HUES6 (cell line): ENCODE measurements at regions not wholly inside any gene's neighbourhood (a gene's known extent, or its start where the extent isn't known, plus 50 kb on each side); places are given as distances from the start of the nearest gene placed in this dataset.

ENCODE experiments used
- H3K27ac ChIP-seq: 2 replicates; pipeline ENCODE4 v1.7.0; 2013; ENCODE audit warnings: low read depth, mild to moderate bottlenecking, low read length, inconsistent platforms
- H3K27me3 ChIP-seq: 2 replicates; pipeline ENCODE4 v1.6.1; 2013; ENCODE audit warnings: low read length; ENCODE audit not compliant: control insufficient read depth, insufficient read depth
- H3K36me3 ChIP-seq: 2 replicates; pipeline ENCODE4 v1.6.1; 2013; ENCODE audit warnings: low read length; ENCODE audit not compliant: control insufficient read depth, insufficient read depth
- H3K4me1 ChIP-seq: 2 replicates; pipeline ENCODE4 v1.6.1; 2013; ENCODE audit warnings: low read length; ENCODE audit not compliant: control insufficient read depth, insufficient read depth
- H3K4me3 ChIP-seq: 2 replicates; pipeline ENCODE4 v1.5.1; 2013; ENCODE audit warnings: low read depth, low read length
- H3K9ac ChIP-seq: one replicate; pipeline ENCODE4 v1.6.1; 2013; ENCODE audit warnings: mild to moderate bottlenecking, low read length
- H3K9me3 ChIP-seq: 2 replicates; pipeline ENCODE4 v1.6.1; 2013; ENCODE audit warnings: low read depth, low read length; ENCODE audit not compliant: control insufficient read depth, insufficient read depth

DNA sequence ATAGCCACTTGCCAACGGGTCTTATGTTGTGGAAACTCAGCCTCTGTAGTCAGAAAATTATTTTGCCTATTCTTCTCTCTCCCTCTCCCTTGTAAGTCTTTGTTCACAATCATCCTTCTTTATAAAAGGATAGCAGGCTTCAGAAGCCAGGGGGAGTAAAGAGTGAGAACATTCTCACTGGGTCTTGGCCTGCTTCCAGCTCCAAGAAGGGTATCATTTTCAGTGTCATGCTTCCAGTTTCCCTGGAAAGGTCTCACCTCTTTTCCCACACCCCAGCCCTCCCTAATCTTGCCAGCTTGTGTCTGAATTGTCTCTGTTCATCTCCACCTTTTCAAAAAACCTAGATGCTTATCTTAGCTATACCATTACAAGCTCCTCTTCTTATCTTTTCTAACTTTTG, 346.2 kb upstream of the LRRC7 start:
- H3K27me3 ChIP-seq: no peaks in the 10 kb centered on the region
- H3K9ac ChIP-seq: no peak overlapping the region
- no peaks in the 10 kb centered on the region for H3K36me3 ChIP-seq
- H3K4me1 ChIP-seq: no peaks in the 10 kb centered on the region
- no peaks in the 10 kb centered on the region for H3K9me3 ChIP-seq
- no peak overlapping the region for H3K27ac ChIP-seq
- no peak overlapping the region for H3K4me3 ChIP-seq

DNA sequence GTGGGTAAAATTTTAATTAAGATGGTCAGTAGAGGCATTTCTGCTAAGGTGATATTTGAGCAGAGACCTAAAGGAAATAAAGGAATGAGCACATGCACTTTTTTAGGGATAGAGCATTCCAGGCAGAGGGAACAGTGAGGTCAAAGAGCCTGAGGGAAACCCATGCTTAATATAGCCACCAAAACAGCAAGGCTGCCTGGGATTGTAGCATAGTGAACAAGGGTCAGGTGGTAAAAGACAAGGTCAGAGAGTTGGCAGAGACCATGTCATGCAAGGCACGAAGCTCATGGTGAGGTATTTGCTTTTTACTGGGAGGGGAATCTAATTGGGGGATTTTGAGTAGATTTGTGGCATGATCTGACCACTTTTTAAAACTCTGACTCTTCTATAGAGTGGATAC, 344.6 kb upstream of the LRRC7 start:
- Histone ChIP-seq H3K4me3 (no peak overlapping the region), H3K36me3 (no peaks in the 10 kb centered on the region), H3K27me3 (no peaks in the 10 kb centered on the region), H3K9ac (no peak overlapping the region), H3K4me1 (no peaks in the 10 kb centered on the region), H3K27ac (no peak overlapping the region), H3K9me3 (no peaks in the 10 kb centered on the region)

DNA sequence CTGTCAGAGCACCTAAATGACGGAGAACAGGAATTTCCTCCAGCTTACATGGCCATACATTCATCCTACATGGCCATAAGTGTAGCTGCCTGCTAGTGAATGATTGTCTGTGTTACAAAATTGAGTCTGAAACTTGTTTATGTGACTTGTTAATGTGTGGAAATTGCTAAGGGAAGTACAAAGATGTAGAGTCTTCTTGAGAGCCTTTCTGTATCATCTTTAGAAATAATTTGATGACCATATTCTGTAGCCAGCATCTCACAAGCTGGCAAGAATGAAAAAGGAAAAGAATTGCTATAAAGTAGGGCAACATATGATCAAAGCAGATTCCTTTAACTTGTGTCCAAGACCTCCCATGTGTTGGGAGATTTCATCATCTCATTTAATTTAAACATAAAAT, 339.2 kb upstream of the LRRC7 start:
- H3K27ac ChIP-seq: no peak overlapping the region
- H3K27me3 ChIP-seq: no peaks in the 10 kb centered on the region
- H3K9ac ChIP-seq: no peak overlapping the region
- peaks cover 13% of the 10 kb centered on the region for H3K4me1 ChIP-seq
- no peak overlapping the region for H3K4me3 ChIP-seq
- H3K9me3 ChIP-seq: no peaks in the 10 kb centered on the region
- no peaks in the 10 kb centered on the region for H3K36me3 ChIP-seq

DNA sequence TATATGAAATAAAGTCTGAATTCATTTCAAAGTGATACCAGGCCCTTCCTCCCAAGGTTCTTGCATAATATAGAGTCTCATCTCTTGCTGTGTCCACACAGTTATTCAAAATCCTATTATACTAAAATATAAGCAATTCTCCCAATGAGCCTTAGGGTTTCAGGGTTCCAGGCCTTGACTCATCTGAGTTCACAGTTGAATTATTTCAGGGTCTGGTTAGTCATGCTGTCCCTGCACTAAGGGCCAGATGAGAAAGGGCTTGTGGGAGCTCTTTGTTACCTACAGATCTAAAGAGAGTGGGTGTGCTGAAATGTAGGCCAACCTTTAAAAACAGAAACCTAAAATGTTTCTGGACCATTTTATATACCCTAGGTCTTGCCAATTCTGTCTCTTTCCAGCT, 337.5 kb upstream of the LRRC7 start:
- peaks cover 24% of the 10 kb centered on the region for H3K4me1 ChIP-seq
- no peaks in the 10 kb centered on the region for H3K9me3 ChIP-seq
- H3K36me3 ChIP-seq: no peaks in the 10 kb centered on the region
- H3K9ac ChIP-seq: no peak overlapping the region
- H3K4me3 ChIP-seq: no peak overlapping the region
- H3K27me3 ChIP-seq: no peaks in the 10 kb centered on the region
- no peak overlapping the region for H3K27ac ChIP-seq

DNA sequence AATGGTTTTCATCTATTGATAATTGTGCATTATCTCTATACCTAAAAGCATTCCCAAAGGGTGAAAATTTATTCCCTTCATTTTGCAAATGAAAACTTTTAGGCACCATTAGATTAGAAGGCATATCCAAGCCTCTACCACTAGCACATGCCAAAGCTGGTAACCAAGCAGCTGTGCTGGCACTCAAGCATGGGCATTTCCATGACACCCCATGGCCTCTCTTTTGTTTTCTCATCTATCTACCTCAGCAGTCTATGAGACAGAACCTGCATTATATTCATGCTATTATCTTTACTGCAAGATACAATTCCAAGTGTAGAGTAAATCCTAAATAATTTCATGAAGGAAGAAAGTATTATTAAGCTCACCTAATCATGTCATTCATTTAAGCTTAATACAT, 334.3 kb upstream of the LRRC7 start:
- H3K9ac ChIP-seq: no peak overlapping the region
- H3K4me1 ChIP-seq: peaks cover 24% of the 10 kb centered on the region
- H3K36me3 ChIP-seq: no peaks in the 10 kb centered on the region
- H3K27ac ChIP-seq: no peak overlapping the region
- no peak overlapping the region for H3K4me3 ChIP-seq
- H3K9me3 ChIP-seq: no peaks in the 10 kb centered on the region
- no peaks in the 10 kb centered on the region for H3K27me3 ChIP-seq

DNA sequence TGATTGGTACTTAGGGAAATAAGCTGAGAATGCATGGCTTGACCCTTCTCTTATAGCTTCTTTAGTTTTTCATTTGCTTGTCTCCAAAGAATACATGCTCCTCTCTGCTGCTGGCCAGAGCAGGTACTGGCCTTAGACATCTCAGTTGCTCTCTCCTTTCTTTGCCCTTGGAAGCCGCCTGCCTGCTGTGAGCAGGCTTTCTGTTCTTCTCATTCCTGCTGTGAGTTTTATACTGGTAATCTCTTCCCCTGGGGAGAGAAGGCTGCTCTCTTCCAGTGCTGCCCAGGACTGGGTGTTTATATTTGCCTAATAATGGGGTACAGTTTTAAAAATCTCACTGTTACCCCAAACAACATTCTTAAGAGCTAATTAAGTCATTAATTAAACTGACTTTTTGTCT, 323.5 kb upstream of the LRRC7 start:
- Histone ChIP-seq H3K9me3 (no peaks in the 10 kb centered on the region), H3K27ac (no peak overlapping the region)

DNA sequence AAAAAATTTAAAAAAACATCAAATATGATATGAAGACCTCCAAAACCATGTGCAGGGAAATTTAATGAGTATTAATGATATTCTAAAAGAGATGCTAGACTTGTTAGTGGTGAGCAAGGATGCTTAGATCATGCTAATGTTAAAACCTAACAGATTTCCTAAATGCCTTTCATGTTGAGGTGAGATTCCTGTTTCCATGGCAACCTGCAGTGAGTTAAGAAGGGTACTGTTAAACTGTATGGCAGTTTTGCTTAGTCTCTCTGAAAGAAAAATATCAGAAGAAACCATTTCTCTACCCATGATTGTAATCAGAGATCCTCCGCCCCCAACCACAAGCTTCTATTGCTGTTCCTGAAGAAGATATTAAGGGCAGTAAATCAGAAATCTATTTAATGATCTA, 321.6 kb upstream of the LRRC7 start:
- H3K9me3 ChIP-seq: no peaks in the 10 kb centered on the region
- no peaks in the 10 kb centered on the region for H3K36me3 ChIP-seq
- H3K27ac ChIP-seq: no peak overlapping the region

More for the DNA sequence above, 323.5 kb upstream of the LRRC7 start:
- Histone ChIP-seq H3K4me1 (peaks cover 24% of the 10 kb centered on the region), H3K4me3 (no peak overlapping the region; the same call in 1 of the 2 replicates), H3K27me3 (no peaks in the 10 kb centered on the region; the same call in 1 of the 2 replicates), H3K36me3 (no peaks in the 10 kb centered on the region), H3K9ac (peak overlapping the region; percentile 3)

DNA sequence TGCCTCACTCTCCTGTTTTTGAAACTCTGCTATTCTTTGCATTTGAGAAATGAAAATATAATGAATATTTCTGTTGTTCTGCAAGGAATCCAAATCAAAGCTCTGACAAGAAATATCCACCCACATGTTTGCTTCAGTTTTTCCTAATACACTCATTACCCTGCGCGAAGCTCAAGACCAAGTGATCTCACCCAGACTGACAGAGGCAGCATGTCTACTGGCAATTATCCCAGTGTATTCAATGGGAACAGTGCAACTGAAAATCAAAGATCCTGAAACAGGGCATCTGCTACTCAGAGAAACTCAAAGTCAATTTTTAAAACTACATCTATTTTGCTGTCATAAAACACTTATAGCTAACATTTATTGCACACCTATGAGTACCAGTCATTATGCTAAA, 321.0 kb upstream of the LRRC7 start:
- Histone ChIP-seq H3K9me3 (no peaks in the 10 kb centered on the region), H3K36me3 (no peaks in the 10 kb centered on the region), H3K9ac (no peak overlapping the region), H3K27me3 (no peaks in the 10 kb centered on the region; the same call in 1 of the 2 replicates), H3K27ac (no peak overlapping the region), H3K4me1 (peaks cover 24% of the 10 kb centered on the region), H3K4me3 (no peak overlapping the region)

More for the DNA sequence above, 321.6 kb upstream of the LRRC7 start:
- Histone ChIP-seq H3K4me3 (no peak overlapping the region), H3K4me1 (peaks cover 24% of the 10 kb centered on the region), H3K27me3 (no peaks in the 10 kb centered on the region; the same call in 1 of the 2 replicates), H3K9ac (no peak overlapping the region)

DNA sequence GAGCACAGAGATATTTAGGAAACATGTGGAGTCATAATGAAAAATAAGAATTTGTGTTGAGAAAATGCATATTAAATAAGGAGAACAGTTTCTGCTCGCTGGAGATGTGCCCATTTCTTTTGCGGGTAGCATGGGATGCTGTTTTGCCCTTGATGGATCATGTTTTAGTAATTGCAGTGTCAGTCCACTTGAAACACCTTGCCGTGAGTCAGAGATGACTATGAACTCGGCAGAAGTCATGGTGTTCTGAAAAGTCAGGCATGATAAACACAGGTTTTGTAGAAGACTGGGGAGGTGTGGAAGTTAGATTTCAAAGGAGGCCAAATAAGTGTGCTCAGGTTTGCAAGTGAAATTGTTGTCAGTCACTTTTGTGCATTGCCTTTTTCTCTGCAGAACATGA, 315.0 kb upstream of the LRRC7 start:
- no peaks in the 10 kb centered on the region for H3K9me3 ChIP-seq
- no peak overlapping the region for H3K27ac ChIP-seq
- H3K4me1 ChIP-seq: no peaks in the 10 kb centered on the region
- no peaks in the 10 kb centered on the region for H3K27me3 ChIP-seq
- no peaks in the 10 kb centered on the region for H3K36me3 ChIP-seq
- no peak overlapping the region for H3K9ac ChIP-seq
- no peak overlapping the region for H3K4me3 ChIP-seq

DNA sequence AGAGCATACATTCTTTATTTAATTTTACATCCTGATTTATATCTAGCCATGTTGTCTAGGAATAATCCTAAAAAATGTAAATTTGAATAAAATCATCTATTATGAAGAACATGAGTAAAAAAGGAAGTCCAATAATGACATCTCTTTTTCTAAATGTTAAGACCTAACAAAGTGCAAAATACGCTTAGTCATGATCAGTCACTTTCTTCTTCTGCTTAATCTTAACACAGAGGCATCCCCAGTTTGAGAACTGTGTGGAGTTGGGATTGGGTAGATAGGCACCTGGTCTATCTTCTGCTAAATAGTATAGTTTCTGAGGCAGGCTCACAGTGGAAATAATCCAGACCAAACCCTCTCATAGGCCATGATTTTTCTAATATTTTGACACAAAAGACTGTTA, 311.7 kb upstream of the LRRC7 start:
- no peak overlapping the region for H3K27ac ChIP-seq
- H3K9ac ChIP-seq: no peak overlapping the region
- no peak overlapping the region for H3K4me3 ChIP-seq
- no peaks in the 10 kb centered on the region for H3K4me1 ChIP-seq
- no peaks in the 10 kb centered on the region for H3K27me3 ChIP-seq
- no peaks in the 10 kb centered on the region for H3K9me3 ChIP-seq
- H3K36me3 ChIP-seq: no peaks in the 10 kb centered on the region

DNA sequence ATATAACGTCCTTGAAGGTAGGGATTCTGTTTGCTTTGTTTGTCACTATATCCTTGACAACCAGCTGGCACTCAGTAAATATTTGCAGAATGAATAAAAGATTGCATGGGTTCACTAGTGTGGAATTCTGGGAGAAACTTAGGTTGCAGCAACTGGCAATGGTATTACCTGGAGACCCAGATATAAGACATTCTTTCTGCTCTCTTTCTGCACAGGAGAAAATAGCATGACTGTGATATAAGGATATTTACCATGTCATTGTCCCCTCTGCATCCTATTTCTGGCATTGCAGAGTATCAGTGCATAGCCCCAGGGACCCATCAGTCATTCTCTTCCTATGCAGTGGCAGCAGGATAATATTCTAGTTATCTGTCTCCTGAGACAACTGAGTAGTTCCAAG, 308.9 kb upstream of the LRRC7 start:
- Histone ChIP-seq H3K36me3 (no peaks in the 10 kb centered on the region), H3K27ac (no peak overlapping the region), H3K27me3 (no peaks in the 10 kb centered on the region), H3K4me3 (no peak overlapping the region), H3K9me3 (no peaks in the 10 kb centered on the region), H3K4me1 (no peaks in the 10 kb centered on the region), H3K9ac (no peak overlapping the region)

DNA sequence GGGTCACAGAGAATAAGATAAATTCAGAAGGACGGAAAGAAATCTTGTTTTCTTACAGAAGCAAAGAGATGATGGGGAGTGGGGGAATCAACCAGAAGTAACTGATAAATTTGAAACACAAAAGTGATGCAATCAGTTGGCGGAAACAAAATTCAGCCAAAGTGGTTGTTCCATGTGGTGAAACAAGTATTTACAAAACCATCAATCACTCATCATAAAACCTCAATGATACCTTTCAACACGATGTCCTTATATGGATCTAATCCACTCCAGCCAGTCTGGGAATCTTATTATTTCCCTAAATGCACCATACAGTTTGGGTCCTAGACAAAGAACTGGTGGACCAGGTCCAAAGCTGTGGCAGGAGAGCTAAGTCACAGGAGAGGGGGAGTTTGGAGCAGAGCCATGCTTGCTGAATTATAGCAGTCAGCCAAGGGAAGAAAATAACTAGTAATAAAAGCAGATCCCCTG, 303.8 kb upstream of the LRRC7 start:
- no peaks in the 10 kb centered on the region for H3K27me3 ChIP-seq
- no peaks in the 10 kb centered on the region for H3K4me1 ChIP-seq
- H3K9ac ChIP-seq: no peak overlapping the region
- no peaks in the 10 kb centered on the region for H3K36me3 ChIP-seq
- no peaks in the 10 kb centered on the region for H3K9me3 ChIP-seq
- H3K4me3 ChIP-seq: no peak overlapping the region
- H3K27ac ChIP-seq: no peak overlapping the region
